Stimulated activated memory B cell treated with anti-CD40 and anti-IgM and Interleukin-4, amounts not matched to agents 10 μg/mL and 1 μg/mL and 100 μg/mL, for 72 hours (primary cell): ENCODE measurements at regions not wholly inside any gene's neighbourhood (a gene's known extent, or its start where the extent isn't known, plus 50 kb on each side); places are given as distances from the start of the nearest gene placed in this dataset.

Experiments used
- ATAC-seq: fragments of 150-1000 bp; cut with Tn5 transposase; 2 replicates; pipeline ENCODE4 v1.10.0; 2021
- H3K27ac Mint-ChIP-seq: one replicate; pipeline ENCODE4 v1.8.0; 2022; ENCODE audit warnings: mild to moderate bottlenecking, mixed read lengths
- H3K27me3 Mint-ChIP-seq: one replicate; pipeline ENCODE4 v1.8.0; 2022; ENCODE audit warnings: mixed read lengths
- H3K36me3 Mint-ChIP-seq: one replicate; pipeline ENCODE4 v1.8.0; 2022; ENCODE audit warnings: mixed read lengths
- H3K4me1 Mint-ChIP-seq: one replicate; pipeline ENCODE4 v1.8.0; 2022; ENCODE audit warnings: mixed read lengths
- H3K4me3 Mint-ChIP-seq: one replicate; pipeline ENCODE4 v1.8.0; 2022; ENCODE audit warnings: mild to moderate bottlenecking, moderate library complexity, mixed read lengths
- H3K9me3 Mint-ChIP-seq: one replicate; pipeline ENCODE4 v1.8.0; 2022; ENCODE audit warnings: mixed read lengths

GRCh38 chr15:91478717-91479191 is 374.8 kb upstream of the SLCO3A1 start:
- Mint-ChIP-seq H3K9me3 (no peaks in the 10 kb centered on the region), H3K4me1 (no peaks in the 10 kb centered on the region), H3K27me3 (peaks cover 9% of the 10 kb centered on the region), H3K36me3 (no peaks in the 10 kb centered on the region), H3K4me3 (no peak overlapping the region), H3K27ac (no peak overlapping the region)
- no peak for ATAC-seq

DNA sequence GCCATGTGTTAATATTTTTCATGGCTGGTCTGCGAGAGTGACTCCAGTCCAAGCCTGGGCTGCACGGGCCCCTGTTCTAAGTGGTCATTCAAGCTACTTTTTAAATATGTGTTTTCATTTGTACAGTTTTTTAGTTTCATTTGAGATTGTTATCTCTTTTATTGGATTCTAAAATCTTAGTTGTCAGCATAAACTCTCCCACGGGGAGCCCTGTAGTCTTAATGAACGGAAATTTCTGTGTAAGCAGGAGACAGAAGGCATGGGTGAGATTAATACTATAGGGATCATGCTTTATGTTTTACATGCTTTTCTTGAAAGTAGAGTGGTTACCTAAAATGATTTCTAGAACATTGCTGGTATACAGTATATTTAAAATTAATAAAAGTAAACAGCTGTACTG is 373.1 kb upstream of the SLCO3A1 start:
- no peak overlapping the region for H3K27ac Mint-ChIP-seq
- H3K4me3 Mint-ChIP-seq = no peak overlapping the region
- ATAC-seq = no peak
- H3K36me3 Mint-ChIP-seq = no peaks in the 10 kb centered on the region
- H3K4me1 Mint-ChIP-seq = no peaks in the 10 kb centered on the region
- H3K9me3 Mint-ChIP-seq = peaks cover 4% of the 10 kb centered on the region
- H3K27me3 Mint-ChIP-seq = peaks cover 20% of the 10 kb centered on the region

DNA sequence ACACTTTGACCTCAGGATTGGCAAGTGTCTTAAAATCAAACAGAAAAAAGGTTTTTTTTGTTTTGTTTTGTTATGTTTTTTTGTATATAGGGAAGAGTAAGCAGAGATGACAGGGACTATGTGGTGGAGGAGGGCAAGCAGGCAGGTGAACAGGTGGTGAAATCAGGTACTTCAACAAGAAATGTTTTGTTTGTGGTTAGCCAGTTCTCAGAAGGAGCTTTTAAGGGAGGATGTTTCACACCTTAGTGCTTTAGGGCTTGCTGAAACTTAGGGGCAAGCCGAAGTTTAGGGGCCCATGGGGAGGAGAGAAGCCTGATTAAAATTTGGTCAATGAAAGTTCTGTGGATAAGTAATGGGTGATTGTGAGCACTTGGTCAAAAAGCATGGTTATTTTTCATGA is 370.7 kb upstream of the SLCO3A1 start:
- H3K9me3 Mint-ChIP-seq = peaks cover 4% of the 10 kb centered on the region
- H3K27me3 Mint-ChIP-seq = peaks cover 20% of the 10 kb centered on the region
- no peaks in the 10 kb centered on the region for H3K36me3 Mint-ChIP-seq
- H3K27ac Mint-ChIP-seq = no peak overlapping the region
- H3K4me3 Mint-ChIP-seq = no peak overlapping the region
- H3K4me1 Mint-ChIP-seq = no peaks in the 10 kb centered on the region
- ATAC-seq = no peak

- Mint-ChIP-seq H3K4me3 (no peak overlapping the region), H3K27ac (no peak overlapping the region), H3K9me3 (peaks cover 4% of the 10 kb centered on the region), H3K4me1 (no peaks in the 10 kb centered on the region), H3K36me3 (no peaks in the 10 kb centered on the region), H3K27me3 (peaks cover 20% of the 10 kb centered on the region)
- no peak for ATAC-seq
These were observed 369.4 kb upstream of the SLCO3A1 start for GRCh38 chr15:91484141-91484540.

DNA sequence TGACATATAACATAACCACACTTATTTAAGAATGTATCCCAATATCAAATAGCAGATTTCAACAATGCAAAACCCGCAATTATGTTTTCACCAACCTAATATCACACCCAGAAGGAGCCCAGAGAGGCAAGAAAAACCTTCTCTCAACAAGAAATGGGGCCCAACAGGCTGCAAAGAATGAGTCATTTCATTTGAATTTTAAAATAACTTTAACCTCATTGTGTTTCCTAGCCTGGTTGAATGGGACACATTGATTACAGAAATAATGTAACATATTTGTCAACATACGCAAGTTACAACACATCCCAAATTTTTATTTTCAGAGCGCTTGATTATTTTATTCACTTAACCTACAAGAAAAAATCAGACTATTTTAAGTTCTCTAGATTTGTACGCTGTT is 365.1 kb upstream of the SLCO3A1 start:
- H3K36me3 Mint-ChIP-seq = no peaks in the 10 kb centered on the region
- no peak overlapping the region for H3K4me3 Mint-ChIP-seq
- H3K4me1 Mint-ChIP-seq = no peaks in the 10 kb centered on the region
- H3K27ac Mint-ChIP-seq = no peak overlapping the region
- H3K9me3 Mint-ChIP-seq = peaks cover 4% of the 10 kb centered on the region
- peaks cover 11% of the 10 kb centered on the region for H3K27me3 Mint-ChIP-seq
- ATAC-seq = no peak

- H3K27me3 Mint-ChIP-seq = no peaks in the 10 kb centered on the region
- no peak for ATAC-seq
These were observed 363.3 kb upstream of the SLCO3A1 start for GRCh38 chr15:91490211-91490610.

DNA sequence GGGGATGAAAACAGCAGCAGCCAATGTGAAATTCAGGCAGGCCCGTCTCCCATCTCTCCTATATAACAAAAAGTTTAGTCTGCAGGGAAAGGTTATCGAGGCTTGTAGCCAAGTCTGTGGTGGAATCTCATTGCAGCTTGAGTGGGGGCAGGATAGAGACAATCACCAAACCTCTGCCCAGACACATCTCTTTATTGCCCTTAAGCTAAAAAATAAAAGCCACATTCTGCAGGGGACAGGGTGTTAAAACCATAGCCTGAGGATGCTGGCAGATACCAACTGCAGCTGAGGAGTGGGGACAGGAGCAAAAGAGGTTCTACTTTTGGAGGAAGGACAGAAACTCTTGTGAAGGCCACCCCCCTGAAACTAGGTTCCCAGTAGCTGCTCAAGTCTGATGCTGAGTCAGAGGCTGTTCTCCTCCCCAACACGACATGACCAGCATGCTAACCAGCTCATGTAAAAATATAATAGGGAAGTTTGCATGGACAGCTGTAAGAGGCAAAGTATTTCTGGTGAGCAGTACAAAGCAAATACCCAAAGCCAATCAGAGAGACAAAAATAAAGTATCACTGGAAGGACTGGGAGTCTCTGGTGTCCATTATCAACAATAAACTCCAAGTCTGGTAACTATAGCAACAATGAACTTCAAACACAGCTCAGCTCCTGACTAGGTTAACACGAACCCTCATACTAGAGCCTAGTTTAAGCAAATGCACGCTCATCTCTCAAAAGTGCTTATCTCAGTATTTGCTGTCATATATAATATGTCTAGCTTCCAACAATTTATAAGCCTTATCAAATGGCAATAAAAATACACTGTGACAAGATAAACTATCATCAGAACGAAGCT is 362.2 kb upstream of the SLCO3A1 start:
- Mint-ChIP-seq H3K27ac (no peak overlapping the region), H3K36me3 (no peaks in the 10 kb centered on the region), H3K4me3 (no peak overlapping the region), H3K9me3 (no peaks in the 10 kb centered on the region), H3K27me3 (no peaks in the 10 kb centered on the region), H3K4me1 (no peaks in the 10 kb centered on the region)
- no peak for ATAC-seq

More at GRCh38 chr15:91490211-91490610, 363.3 kb upstream of the SLCO3A1 start:
- peaks cover 2% of the 10 kb centered on the region for H3K9me3 Mint-ChIP-seq
- H3K4me3 Mint-ChIP-seq = no peak overlapping the region
- H3K4me1 Mint-ChIP-seq = no peaks in the 10 kb centered on the region
- H3K27ac Mint-ChIP-seq = no peak overlapping the region
- H3K36me3 Mint-ChIP-seq = no peaks in the 10 kb centered on the region

DNA sequence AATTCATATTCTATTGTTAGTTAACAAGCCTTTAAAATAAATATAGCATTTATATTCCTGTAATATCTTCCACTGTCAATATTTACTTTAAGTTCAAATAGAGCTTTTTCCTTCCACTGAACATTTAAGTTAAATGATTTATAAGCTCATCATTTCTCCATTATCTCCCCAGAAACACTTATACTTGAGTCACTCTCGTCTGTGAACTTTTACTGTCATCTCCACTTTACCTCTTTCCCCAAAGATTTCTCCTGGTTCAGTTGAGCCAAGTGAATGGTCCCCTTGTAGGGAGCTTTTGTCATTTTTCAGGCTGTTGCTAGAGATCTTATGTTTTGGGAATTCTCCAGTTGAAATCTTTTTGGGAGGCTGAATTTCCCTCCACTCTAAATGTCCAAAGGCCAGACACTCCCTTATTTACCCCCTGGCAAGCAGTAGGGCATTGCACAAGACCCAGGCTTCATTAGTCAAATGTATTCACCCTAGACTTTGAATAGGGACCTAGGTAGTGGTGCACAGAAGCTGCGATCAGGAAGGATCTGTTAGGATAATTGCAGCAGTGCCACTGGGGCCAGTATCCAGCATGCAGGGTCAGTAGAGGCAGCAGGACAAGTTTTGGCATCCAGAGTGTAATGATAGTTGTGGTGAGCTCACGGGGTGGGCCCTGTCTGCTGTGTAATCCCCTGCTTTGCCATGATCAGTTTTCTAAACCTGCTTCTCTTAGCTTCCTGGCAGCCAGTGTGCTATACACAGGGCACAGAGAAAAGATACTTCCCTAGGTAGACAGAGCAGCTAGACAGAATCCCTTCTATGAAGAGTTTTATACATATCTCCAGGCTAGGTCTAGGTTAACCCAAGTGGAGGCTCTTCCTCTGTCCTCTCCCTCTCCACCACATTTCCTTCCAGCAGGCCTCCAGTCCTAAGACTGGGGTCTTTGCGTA is 356.5 kb upstream of the SLCO3A1 start:
- no peaks in the 10 kb centered on the region for H3K9me3 Mint-ChIP-seq
- H3K36me3 Mint-ChIP-seq = no peaks in the 10 kb centered on the region
- H3K27me3 Mint-ChIP-seq = peaks cover 14% of the 10 kb centered on the region
- no peaks in the 10 kb centered on the region for H3K4me1 Mint-ChIP-seq
- H3K4me3 Mint-ChIP-seq = no peak overlapping the region
- no peak overlapping the region for H3K27ac Mint-ChIP-seq
- ATAC-seq = no peak

DNA sequence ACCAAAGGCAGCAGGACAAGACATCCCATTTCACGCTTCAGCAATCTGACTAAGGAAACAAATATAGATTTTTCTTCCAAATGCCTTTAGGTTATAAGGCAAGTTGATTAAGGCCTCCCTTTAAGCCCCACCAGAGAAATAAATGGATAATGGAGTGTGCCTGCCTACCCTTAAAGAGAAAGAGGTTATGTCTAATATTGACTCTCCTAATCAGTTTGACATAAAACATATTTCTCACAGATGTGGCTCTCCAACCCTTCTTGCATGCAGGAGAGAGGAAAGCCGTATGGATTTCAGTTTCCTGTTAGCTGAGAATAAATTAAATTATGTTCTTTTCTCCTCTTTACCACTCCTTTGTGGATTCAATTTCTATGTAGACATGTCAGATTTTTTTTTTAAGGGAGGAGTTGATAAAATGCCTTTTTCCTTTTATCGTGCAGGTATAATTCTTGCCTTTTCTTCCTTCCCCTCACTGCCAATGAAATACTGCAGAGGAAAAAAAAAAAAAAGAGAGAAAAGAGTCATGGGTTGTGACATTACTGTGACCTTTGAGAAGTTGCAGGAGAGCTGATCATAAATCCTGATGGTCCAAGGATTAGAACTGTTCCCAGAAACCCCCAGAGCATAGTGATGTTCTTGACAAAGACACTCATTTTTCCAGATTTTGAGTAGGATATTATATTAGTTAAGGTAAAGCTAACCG is 355.3 kb upstream of the SLCO3A1 start:
- H3K36me3 Mint-ChIP-seq = no peaks in the 10 kb centered on the region

GRCh38 chr15:91498749-91499062 is 354.8 kb upstream of the SLCO3A1 start:
- no peaks in the 10 kb centered on the region for H3K36me3 Mint-ChIP-seq

More for the DNA sequence above, 355.3 kb upstream of the SLCO3A1 start:
- Mint-ChIP-seq H3K4me1 (no peaks in the 10 kb centered on the region), H3K27ac (no peak overlapping the region), H3K4me3 (no peak overlapping the region), H3K27me3 (peaks cover 14% of the 10 kb centered on the region), H3K9me3 (no peaks in the 10 kb centered on the region)
- ATAC-seq = no peak

DNA sequence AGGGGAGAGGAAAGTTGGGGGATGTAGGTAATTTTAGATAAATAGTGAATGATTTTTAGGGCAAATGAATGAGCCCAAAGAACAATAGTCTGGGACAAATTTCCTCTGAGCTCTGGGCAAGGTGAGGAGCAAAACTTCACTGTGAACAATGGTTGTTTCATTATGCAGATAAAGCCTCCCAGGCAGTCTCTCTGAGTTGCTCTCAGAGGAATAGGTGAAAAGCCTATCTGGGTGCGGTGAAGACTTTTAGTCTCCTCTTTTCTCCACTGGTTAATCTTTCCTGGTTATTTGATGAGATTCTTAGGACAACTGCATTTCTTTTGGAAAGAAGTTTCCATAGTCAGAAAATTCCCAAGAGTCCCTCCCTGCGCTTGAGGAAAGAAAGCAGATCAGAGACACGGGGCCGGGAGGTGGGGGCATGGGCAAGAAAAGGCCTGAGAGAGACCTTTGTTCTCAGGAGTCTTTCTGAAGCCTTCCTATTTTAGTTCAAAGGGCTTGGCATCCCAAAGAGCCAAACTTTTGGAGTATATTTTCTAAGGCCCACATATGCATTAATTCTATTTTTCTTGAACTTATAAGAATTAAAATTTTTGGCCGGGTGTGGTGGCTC is 353.6 kb upstream of the SLCO3A1 start:
- no peaks in the 10 kb centered on the region for H3K9me3 Mint-ChIP-seq
- H3K4me3 Mint-ChIP-seq = no peak overlapping the region
- H3K27me3 Mint-ChIP-seq = peaks cover 14% of the 10 kb centered on the region
- ATAC-seq = no peak
- H3K4me1 Mint-ChIP-seq = no peaks in the 10 kb centered on the region
- H3K36me3 Mint-ChIP-seq = no peaks in the 10 kb centered on the region
- no peak overlapping the region for H3K27ac Mint-ChIP-seq

More at GRCh38 chr15:91498749-91499062, 354.8 kb upstream of the SLCO3A1 start:
- no peak for ATAC-seq
- H3K27ac Mint-ChIP-seq = no peak overlapping the region
- no peaks in the 10 kb centered on the region for H3K9me3 Mint-ChIP-seq
- peaks cover 14% of the 10 kb centered on the region for H3K27me3 Mint-ChIP-seq
- no peak overlapping the region for H3K4me3 Mint-ChIP-seq
- no peaks in the 10 kb centered on the region for H3K4me1 Mint-ChIP-seq

- no peaks in the 10 kb centered on the region for H3K9me3 Mint-ChIP-seq
- H3K4me3 Mint-ChIP-seq = no peak overlapping the region
- H3K4me1 Mint-ChIP-seq = no peaks in the 10 kb centered on the region
- H3K36me3 Mint-ChIP-seq = no peaks in the 10 kb centered on the region
- H3K27ac Mint-ChIP-seq = no peak overlapping the region
- no peaks in the 10 kb centered on the region for H3K27me3 Mint-ChIP-seq
- ATAC-seq = no peak
These were observed 344.9 kb upstream of the SLCO3A1 start for GRCh38 chr15:91508633-91509032.

DNA sequence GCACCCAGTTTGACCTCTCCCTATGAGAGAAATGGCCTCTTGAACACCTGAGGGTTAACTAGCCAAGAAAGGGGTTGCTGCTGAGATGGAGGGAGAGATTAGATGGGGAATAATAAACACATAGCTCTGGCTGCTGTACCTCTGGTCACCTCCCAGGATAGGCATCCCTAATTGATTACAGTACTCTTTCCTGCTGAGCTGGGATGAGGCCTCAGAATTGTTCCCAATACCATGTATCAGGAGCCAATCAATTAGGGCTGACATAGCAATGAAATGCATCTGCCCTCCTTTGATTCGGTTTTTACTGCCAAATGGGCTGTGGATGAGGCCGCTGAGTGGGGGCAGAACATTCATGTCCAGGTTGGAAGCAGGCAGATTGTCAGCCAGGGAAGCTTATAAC is 339.4 kb upstream of the SLCO3A1 start:
- Mint-ChIP-seq H3K36me3 (no peaks in the 10 kb centered on the region), H3K4me3 (no peak overlapping the region), H3K9me3 (no peaks in the 10 kb centered on the region), H3K4me1 (no peaks in the 10 kb centered on the region), H3K27me3 (no peaks in the 10 kb centered on the region), H3K27ac (no peak overlapping the region)
- ATAC-seq = no peak

GRCh38 chr15:91515188-91515754 is 338.2 kb upstream of the SLCO3A1 start:
- Mint-ChIP-seq H3K9me3 (no peaks in the 10 kb centered on the region), H3K27me3 (no peaks in the 10 kb centered on the region), H3K36me3 (no peaks in the 10 kb centered on the region), H3K4me3 (no peak overlapping the region), H3K27ac (no peak overlapping the region), H3K4me1 (no peaks in the 10 kb centered on the region)
- ATAC-seq = no peak
